K562 (cell line): ENCODE measurements at regions not wholly inside any gene's neighbourhood (a gene's known extent, or its start where the extent isn't known, plus 50 kb on each side); places are given as distances from the start of the nearest gene placed in this dataset.
A peak's percentile ranks its signal among the peaks of the same experiment; 100 is the strongest.

Experiments
- BHLHE40 ChIP-seq: IDR thresholded peaks from 2 replicates; pipeline ENCODE4 v1.6.1; 2011; ENCODE audit warnings: low read length, improper control_type of control experiment
- CEBPZ ChIP-seq: fragments of 150-350 bp; IDR thresholded peaks from 2 replicates; pipeline ENCODE4 v1.6.1; 2014; ENCODE audit warnings: low read depth, mild to moderate bottlenecking, low read length, borderline replicate concordance
- KDM4B ChIP-seq, 2 experiments: fragments of 450-650 bp in 1 of 2; sonication (generic) in 1 of 2; IDR thresholded peaks; 2 replicates each; pipeline ENCODE4 v1.6.1; 2016 to 2017; ENCODE audit warnings: borderline replicate concordance in 2 of 2, antibody characterized with exemption in 1 of 2, low read depth in 1 of 2, mild to moderate bottlenecking in 1 of 2
- LARP7 ChIP-seq: fragments of 450-650 bp; IDR thresholded peaks from 2 replicates; pipeline ENCODE4 v1.6.1; 2016
- MYNN ChIP-seq, 2 experiments: sonication (generic); formaldehyde crosslinking in 1 of 2; IDR thresholded peaks; 2 replicates each; pipeline versions ENCODE4 v1.5.0 to v1.6.1; 2016 to 2020; ENCODE audit warnings: antibody characterized with exemption in 1 of 2, missing genetic modification reagents in 1 of 2
- NELFE ChIP-seq: IDR thresholded peaks from 2 replicates; pipeline ENCODE4 v1.6.1; 2011; ENCODE audit warnings: mild to moderate bottlenecking; ENCODE audit not compliant: insufficient read depth, insufficient read length
- PBX2 ChIP-seq, 2 experiments: IDR thresholded peaks in 1 of 2; conservative IDR thresholded peaks in 1 of 2; 2 replicates each; pipeline ENCODE4 v1.6.1; 2016; ENCODE audit warnings: low read depth in 2 of 2, mild to moderate bottlenecking in 1 of 2, missing compliant biosample characterization in 1 of 2, missing genetic modification characterization in 1 of 2, moderate library complexity in 1 of 2
- PURB ChIP-seq: sonication (generic); formaldehyde crosslinking; IDR thresholded peaks from 2 replicates; pipeline ENCODE4 v1.9.0; 2021; ENCODE audit warnings: low read depth, mild to moderate bottlenecking, missing genetic modification reagents
- SNRNP70 ChIP-seq: fragments of 200-400 bp; formaldehyde crosslinking; optimal IDR thresholded peaks from 2 replicates; pipeline ENCODE3; 2017; ENCODE audit warnings: low read depth, low read length
- TCF15 ChIP-seq: fragments of 250-450 bp; sonication (Bioruptor Pico); IDR thresholded peaks from 2 replicates; pipeline ENCODE4 v1.8.0; 2022; ENCODE audit warnings: moderate library complexity, mild to moderate bottlenecking, inconsistent platforms
- TCF3 ChIP-seq: sonication (generic); formaldehyde crosslinking; IDR thresholded peaks from 2 replicates; pipeline ENCODE4 v1.4.0; 2020; ENCODE audit warnings: mild to moderate bottlenecking, missing genetic modification reagents
- ZBTB7A ChIP-seq: IDR thresholded peaks from 2 replicates; pipeline ENCODE4 v1.6.1; 2011; ENCODE audit warnings: low read depth, mild to moderate bottlenecking, low read length, moderate library complexity, borderline replicate concordance; ENCODE audit not compliant: control insufficient read depth
- ZNF253 ChIP-seq: fragments of 250-450 bp; sonication (Bioruptor Pico); conservative IDR thresholded peaks from 2 replicates; pipeline ENCODE4 v1.6.1; 2021; ENCODE audit warnings: mild to moderate bottlenecking
- ZNF398 ChIP-seq: fragments of 250-450 bp; sonication (Bioruptor Pico); IDR thresholded peaks from 2 replicates; pipeline ENCODE4 v1.8.0; 2021; ENCODE audit warnings: moderate library complexity, mild to moderate bottlenecking, inconsistent platforms
- ZNF75A ChIP-seq: fragments of 450-650 bp; formaldehyde crosslinking; IDR thresholded peaks from 2 replicates; pipeline ENCODE4 v1.4.0; 2020; ENCODE audit warnings: mild to moderate bottlenecking
- TF ChIP-seq, protein P1 (sequence below): sonication (generic); formaldehyde crosslinking; IDR thresholded peaks from 2 replicates; pipeline ENCODE4 v1.8.1; 2023; ENCODE audit warnings: mild to moderate bottlenecking, missing genetic modification reagents

DNA sequence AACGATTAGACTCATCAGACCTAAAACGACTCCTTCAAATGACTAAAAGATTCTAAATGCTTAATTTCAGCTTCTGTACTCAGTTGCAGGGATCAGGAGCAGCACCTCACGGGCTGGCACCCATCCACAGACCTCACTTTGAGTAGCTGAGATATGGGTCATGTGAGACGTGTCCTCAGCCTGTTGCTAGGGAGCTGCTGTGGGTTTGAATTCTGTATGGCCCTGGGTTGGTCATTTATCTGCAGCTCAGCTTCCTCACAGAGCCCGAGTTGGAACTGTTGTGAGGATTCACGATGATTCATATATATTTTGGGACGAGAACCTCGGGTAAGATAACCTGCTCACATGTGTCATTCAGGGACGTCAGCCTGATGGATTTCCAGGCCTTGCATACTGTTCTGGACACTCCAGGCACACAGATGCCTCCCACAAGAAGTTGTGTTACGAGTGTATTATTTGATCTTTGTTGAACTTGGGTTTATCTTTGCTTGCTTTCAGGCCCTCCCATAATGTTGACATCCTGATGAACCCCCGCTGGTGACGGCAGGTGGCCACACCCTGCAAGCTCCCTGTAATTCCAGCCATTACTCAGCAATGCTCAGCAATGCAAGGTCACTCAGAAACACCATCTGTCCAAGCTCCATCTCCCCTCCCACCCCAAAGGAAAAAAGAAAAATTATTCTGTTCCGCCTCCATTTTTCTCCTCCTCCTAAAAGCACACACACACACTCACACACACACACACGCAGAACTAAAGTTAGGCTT lies 137.6 kb downstream of the RBFOX3 start (continued):
- TF ChIP-seq PBX2 (CRISPR knock-in tag; IDR thresholded peaks at IDR 0.05; ENCODE audit: low read depth) (peak; percentile 31; the same call in 1 of the 2 replicates), PBX2 (tag; conservative IDR thresholded peaks at IDR 0.05; ENCODE audit: low read depth) (peak; percentile 86), TCF15 (no peak), KDM4B (IDR thresholded peaks at IDR 0.05; ENCODE audit: borderline replicate concordance in 2 of 2, low read depth in 1 of 2) (no peak), LARP7 (no peak), CEBPZ (no peak), ZNF398 (CRISPR knock-in tag) (no peak), MYNN (IDR thresholded peaks at IDR 0.05) (no peak), MYNN (CRISPR knock-in tag; IDR thresholded peaks at IDR 0.05) (no peak), ZNF75A (CRISPR knock-in tag) (no peak), ZBTB7A (no peak), TCF3 (CRISPR knock-in tag) (peak; percentile 71), NELFE (no peak), ZNF253 (CRISPR knock-in tag) (no peak), BHLHE40 (peak; percentile 62; the same call in 1 of the 2 replicates), PURB (no peak), SNRNP70 (no peak)
- TF ChIP-seq, protein P1, sequence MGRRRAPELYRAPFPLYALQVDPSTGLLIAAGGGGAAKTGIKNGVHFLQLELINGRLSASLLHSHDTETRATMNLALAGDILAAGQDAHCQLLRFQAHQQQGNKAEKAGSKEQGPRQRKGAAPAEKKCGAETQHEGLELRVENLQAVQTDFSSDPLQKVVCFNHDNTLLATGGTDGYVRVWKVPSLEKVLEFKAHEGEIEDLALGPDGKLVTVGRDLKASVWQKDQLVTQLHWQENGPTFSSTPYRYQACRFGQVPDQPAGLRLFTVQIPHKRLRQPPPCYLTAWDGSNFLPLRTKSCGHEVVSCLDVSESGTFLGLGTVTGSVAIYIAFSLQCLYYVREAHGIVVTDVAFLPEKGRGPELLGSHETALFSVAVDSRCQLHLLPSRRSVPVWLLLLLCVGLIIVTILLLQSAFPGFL, result no peak
